Transverse colon (tissue), 4 donors: ENCODE measurements at regions not wholly inside any gene's neighbourhood (a gene's known extent, or its start where the extent isn't known, plus 50 kb on each side); places are given as distances from the start of the nearest gene placed in this dataset.

ENCODE experiments used
- DNase-seq: peaks from one replicate; pipeline ENCODE4 v3.0.0-alpha.2; 2019
- H3K27ac ChIP-seq, 4 donors: fragments of 200-600 bp; sonication (generic); 2 replicates each; pipeline ENCODE4 v1.5.1; 2016 to 2018; ENCODE audit warnings: inconsistent platforms in 4 of 4
- H3K27me3 ChIP-seq: fragments of 200-600 bp; sonication (generic); 2 replicates; pipeline ENCODE4 v1.5.1; 2017; ENCODE audit warnings: inconsistent platforms
- H3K36me3 ChIP-seq, 4 donors: fragments of 200-600 bp; sonication (generic); 2 replicates each; pipeline ENCODE4 v1.5.1; 2017 to 2019; ENCODE audit warnings: inconsistent platforms in 4 of 4
- H3K4me1 ChIP-seq, 4 donors: fragments of 200-600 bp; sonication (generic); 2 replicates each; pipeline ENCODE4 v1.5.1; 2017 to 2020; ENCODE audit warnings: inconsistent platforms in 4 of 4
- H3K4me3 ChIP-seq, 4 donors: fragments of 200-600 bp; sonication (generic); 1 replicate in 1 of 4; 2 replicates in 3 of 4; pipeline versions ENCODE4 v1.5.1 to v1.6.1; 2017 to 2019; ENCODE audit warnings: inconsistent platforms in 4 of 4
- H3K9me3 ChIP-seq, 2 donors: fragments of 200-600 bp; sonication (generic); 2 replicates each; pipeline ENCODE4 v1.5.1; 2017 to 2019; ENCODE audit warnings: inconsistent platforms in 2 of 2
- CTCF ChIP-seq, 5 experiments: fragments of 200-600 bp in 3 of 5; fragments of 450-650 bp in 2 of 5; sonication (generic) in 3 of 5; IDR thresholded peaks; 1 replicate in 2 of 5; 2 replicates in 3 of 5; pipeline ENCODE4 v1.5.1; 2016 to 2017; ENCODE audit warnings: antibody characterized with exemption in 5 of 5, inconsistent platforms in 3 of 5, mild to moderate bottlenecking in 2 of 5, moderate library complexity in 1 of 5
- EP300 ChIP-seq: sonication (generic); formaldehyde crosslinking; IDR thresholded peaks from one replicate; pipeline ENCODE4 v1.6.1; 2017; ENCODE audit warnings: antibody characterized with exemption, low read depth
- POLR2A ChIP-seq: fragments of 450-650 bp; IDR thresholded peaks from one replicate; pipeline ENCODE4 v1.6.1; 2016; ENCODE audit warnings: antibody characterized with exemption, mild to moderate bottlenecking, moderate library complexity
- POLR2AphosphoS5 ChIP-seq, 3 donors: sonication (generic); formaldehyde crosslinking; IDR thresholded peaks; one replicate each; pipeline ENCODE4 v1.6.1; 2016; ENCODE audit warnings: antibody characterized with exemption in 3 of 3
- WGBS, 2 donors: methylation state at CpG; one replicate each; pipeline ENCODE4 v1.1.5; 2018; ENCODE audit warnings: low coverage in 1 of 2; 5-methylcytosine and 5-hydroxymethylcytosine counted together
- in situ Hi-C, 4 donors: fragments of 200-750 bp; cut with MboI; loops; one replicate each; pipeline versions ENCODE4 v1.15.0 to v1.15.1; 2017; ENCODE audit warnings: low sequenced_read_pairs in 3 of 4, low pct_ligation_motif_present in 1 of 4, low pct_unique_long_range_greater_than_20kb in 1 of 4
- intact Hi-C: fragments of 100-400 bp; cut with DNase I; formaldehyde crosslinking; loops from one replicate; pipeline ENCODE4 v1.15.1; 2023; ENCODE audit warnings: low total_unique reads

GRCh38 chr15:95763426-95763825 is 567.1 kb upstream of the NR2F2 start:
- intact Hi-C loops: no loop called here
- Histone ChIP-seq H3K27ac (no peak overlapping the region), H3K36me3 (no peaks in the 10 kb centered on the region), H3K27me3 (no peaks in the 10 kb centered on the region), H3K9me3 (no peaks in the 10 kb centered on the region), H3K4me3 (no peak overlapping the region), H3K4me1 (no peaks in the 10 kb centered on the region)
- 57 to 92% methylated on average over 4 of the region's 4 CpGs for WGBS, 2 donors
- no peak for DNase-seq
- in situ Hi-C loops: no loop called here
- no peak for TF ChIP-seq POLR2A
- no peak for TF ChIP-seq EP300
- TF ChIP-seq POLR2AphosphoS5 (IDR thresholded peaks at IDR 0.05): no peak
- TF ChIP-seq CTCF (IDR thresholded peaks at IDR 0.05): no peak

- no peak for DNase-seq
- 56 to 72% methylated on average over 2 of the region's 2 CpGs for WGBS, 2 donors
- Histone ChIP-seq H3K27ac (no peak overlapping the region), H3K27me3 (no peaks in the 10 kb centered on the region), H3K4me3 (no peak overlapping the region), H3K36me3 (no peaks in the 10 kb centered on the region), H3K4me1 (no peaks in the 10 kb centered on the region), H3K9me3 (no peaks in the 10 kb centered on the region)
- intact Hi-C loops: no loop called here
- TF ChIP-seq POLR2AphosphoS5 (IDR thresholded peaks at IDR 0.05): no peak
- TF ChIP-seq POLR2A: no peak
- TF ChIP-seq CTCF (IDR thresholded peaks at IDR 0.05): no peak
- no peak for TF ChIP-seq EP300
- in situ Hi-C loops: no loop called here
Observed at GRCh38 chr15:95765161-95765560, 565.3 kb upstream of the NR2F2 start.

GRCh38 chr15:95770196-95770595 is 560.3 kb upstream of the NR2F2 start:
- intact Hi-C loops (no loop called here), in situ Hi-C loops (no loop called here)
- no peak for TF ChIP-seq CTCF (IDR thresholded peaks at IDR 0.05)
- TF ChIP-seq POLR2AphosphoS5 (IDR thresholded peaks at IDR 0.05): no peak
- TF ChIP-seq POLR2A: no peak
- TF ChIP-seq EP300: no peak
- Histone ChIP-seq H3K9me3 (no peaks in the 10 kb centered on the region), H3K36me3 (no peaks in the 10 kb centered on the region), H3K27me3 (no peaks in the 10 kb centered on the region), H3K4me1 (no peaks in the 10 kb centered on the region), H3K27ac (no peak overlapping the region), H3K4me3 (no peak overlapping the region)
- DNase-seq: no peak

GRCh38 chr15:95772982-95773381 is 557.5 kb upstream of the NR2F2 start:
- intact Hi-C loops: no loop called here
- no peak for TF ChIP-seq CTCF (IDR thresholded peaks at IDR 0.05)
- TF ChIP-seq POLR2AphosphoS5 (IDR thresholded peaks at IDR 0.05): no peak
- TF ChIP-seq EP300: no peak
- TF ChIP-seq POLR2A: no peak
- no peak overlapping the region for H3K4me3 ChIP-seq
- DNase-seq: no peak
- no peaks in the 10 kb centered on the region for H3K9me3 ChIP-seq
- 51 to 59% methylated on average over 3 of the region's 3 CpGs for WGBS, 2 donors
- no peaks in the 10 kb centered on the region for H3K27me3 ChIP-seq
- no peak overlapping the region for H3K27ac ChIP-seq
- H3K4me1 ChIP-seq: no peaks in the 10 kb centered on the region
- H3K36me3 ChIP-seq: no peaks in the 10 kb centered on the region
- in situ Hi-C loops: no loop called here
